Panc1 (cell line): ENCODE measurements at regions not wholly inside any gene's neighbourhood (a gene's known extent, or its start where the extent isn't known, plus 50 kb on each side); places are given as distances from the start of the nearest gene placed in this dataset.

ENCODE experiments used
- ATAC-seq: fragments of 200-7000 bp; cut with Tn5 transposase; 2 replicates; pipeline ENCODE4 v1.9.1; 2020; ENCODE audit warnings: mild to moderate bottlenecking, moderate library complexity
- BruUV-seq: library from RNA; stranded (reverse); fragments of 400-500 nt; replicated peaks from 2 replicates; lab custom pipeline; 2021; lab: Mats Ljungman, UMichigan
- CTCF ChIA-PET: fragments of 300-600 bp; sonication (Branson Sonifier 250); formaldehyde crosslinking; loops from one replicate; lab custom pipeline; 2022; ENCODE audit warnings: antibody characterized with exemption; lab: Charles Lee
- POLR2A ChIA-PET: fragments of 300-600 bp; sonication (Branson Sonifier 250); formaldehyde crosslinking; loops from one replicate; lab custom pipeline; 2022; ENCODE audit warnings: antibody characterized with exemption; lab: Charles Lee
- DNase-seq: peaks from one replicate; pipeline ENCODE4 v3.0.0-alpha.2; 2010; ENCODE audit warnings: low read depth, low spot score
- H3K27ac ChIP-seq: 2 replicates; pipeline ENCODE4 v1.5.1; 2011; ENCODE audit warnings: mild to moderate bottlenecking, low read length, inconsistent platforms
- H3K27me3 ChIP-seq: fragments of 200-500 bp; sonication (Bioruptor generic); 2 replicates; pipeline ENCODE4 v1.6.0; 2014; ENCODE audit warnings: low read length, inconsistent platforms; ENCODE audit not compliant: control insufficient read depth, insufficient read depth
- H3K36me3 ChIP-seq: fragments of 200-500 bp; sonication (Bioruptor generic); 2 replicates; pipeline ENCODE4 v1.5.1; 2014; ENCODE audit warnings: inconsistent platforms, mild to moderate bottlenecking, low read length, moderate library complexity; ENCODE audit not compliant: control insufficient read depth, insufficient read depth
- H3K4me1 ChIP-seq: 2 replicates; pipeline ENCODE4 v1.5.1; 2011; ENCODE audit warnings: inconsistent platforms, mild to moderate bottlenecking, low read length, moderate library complexity; ENCODE audit not compliant: control insufficient read depth, insufficient read depth
- H3K4me3 ChIP-seq, 2 experiments: 2 replicates each; pipeline ENCODE4 v1.5.1; 2011 to 2012; ENCODE audit warnings: low read depth in 2 of 2, low read length in 2 of 2, mild to moderate bottlenecking in 2 of 2, inconsistent platforms in 1 of 2, moderate library complexity in 1 of 2
- H3K9me3 ChIP-seq: fragments of 200-500 bp; sonication (Bioruptor generic); 2 replicates; pipeline ENCODE4 v1.5.1; 2014; ENCODE audit warnings: low read depth, mild to moderate bottlenecking, inconsistent platforms, low read length, moderate library complexity; ENCODE audit not compliant: control insufficient read depth, insufficient read depth
- CTCF ChIP-seq: fragments of 450-650 bp; IDR thresholded peaks from 2 replicates; pipeline ENCODE4 v1.5.1; 2017; ENCODE audit warnings: mild to moderate bottlenecking
- POLR2AphosphoS5 ChIP-seq: IDR thresholded peaks from 2 replicates; pipeline ENCODE4 v1.6.1; 2012; ENCODE audit warnings: mild to moderate bottlenecking, low read depth, low read length, moderate library complexity
- SIN3A ChIP-seq: IDR thresholded peaks from 2 replicates; pipeline ENCODE4 v1.6.1; 2012; ENCODE audit warnings: low read depth, mild to moderate bottlenecking, low read length, moderate library complexity, borderline replicate concordance; ENCODE audit not compliant: insufficient read depth
- TCF7L2 ChIP-seq: IDR thresholded peaks from 2 replicates; pipeline ENCODE4 v1.6.1; 2011; ENCODE audit warnings: mild to moderate bottlenecking, low read depth, low read length, inconsistent platforms
- in situ Hi-C: cut with HindIII; loops from 2 replicates; pipeline ENCODE4 v1.10.0; 2016; ENCODE audit warnings: low sequenced_read_pairs, low pct_unique_long_range_greater_than_20kb
- intact Hi-C: fragments of 100-400 bp; cut with micrococcal nuclease; formaldehyde crosslinking; loops from one replicate; pipeline ENCODE4 v1.10.0; 2022; ENCODE audit not compliant: unreplicated experiment
- TF ChIP-seq, protein P1 (sequence below), 2 experiments: IDR thresholded peaks; 2 replicates each; pipeline ENCODE4 v1.6.1; 2011 to 2012; ENCODE audit warnings: low read depth in 2 of 2, control low read depth in 1 of 2, low read length in 1 of 2, mild to moderate bottlenecking in 1 of 2, moderate library complexity in 1 of 2; ENCODE audit not compliant: insufficient read depth in 1 of 2

DNA sequence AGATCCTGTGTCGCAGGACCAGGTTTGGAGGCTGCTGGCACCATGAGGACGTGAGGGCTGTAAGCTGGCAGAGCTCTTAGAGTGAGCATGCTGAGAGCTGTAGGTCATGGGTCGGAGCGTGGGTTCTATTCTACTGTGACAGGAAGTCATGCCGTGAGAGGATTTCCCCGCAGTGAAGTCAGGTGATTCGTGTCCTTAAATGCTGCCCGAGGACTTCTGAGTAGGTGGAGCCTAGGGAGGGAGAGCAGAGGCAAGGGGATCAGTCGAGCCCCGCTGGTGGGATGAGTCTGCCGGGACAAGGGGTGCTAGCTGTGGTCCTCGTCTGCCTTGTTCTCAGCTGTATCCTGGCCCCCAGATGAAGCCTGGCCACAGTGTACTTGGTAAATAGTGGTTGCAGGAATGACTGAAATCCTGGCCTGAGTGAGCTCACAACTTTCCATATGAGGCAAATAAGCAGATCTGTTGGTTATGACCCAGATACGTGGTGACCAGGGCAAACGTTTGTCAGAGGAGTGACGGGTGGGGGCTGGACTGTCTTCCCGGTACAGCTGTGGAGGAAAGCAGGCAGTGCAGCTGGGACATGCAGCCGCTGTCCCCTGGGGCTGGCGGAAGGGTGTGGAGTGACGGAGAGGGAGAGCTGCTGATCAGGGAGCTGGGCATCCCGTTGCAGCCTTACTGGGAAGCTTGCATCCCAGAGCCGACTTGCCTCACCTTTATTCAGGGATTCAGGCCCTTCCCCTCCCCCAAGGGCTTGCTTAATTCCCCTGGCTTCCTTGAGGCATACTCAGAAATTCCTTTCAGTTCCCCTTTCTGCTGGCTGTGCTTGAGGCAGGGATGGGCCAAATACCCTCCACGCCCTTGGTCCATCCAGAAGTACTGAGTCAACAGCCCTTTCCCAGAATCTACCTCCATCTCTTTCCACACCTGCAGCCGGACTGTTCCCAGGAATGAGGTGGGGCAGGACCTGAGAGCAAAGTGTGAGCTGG lies 250.9 kb upstream of the RREB1 start:
- Histone ChIP-seq H3K4me1 (no peaks in the 10 kb centered on the region), H3K4me3 (no peak overlapping the region), H3K36me3 (no peaks in the 10 kb centered on the region), H3K9me3 (no peaks in the 10 kb centered on the region), H3K27ac (no peak overlapping the region), H3K27me3 (no peaks in the 10 kb centered on the region)
- no TSS peak for BruUV-seq
- no peak; the same call in 1 of the 2 replicates for ATAC-seq
- no peak for DNase-seq
- intact Hi-C loops (no loop called here), in situ Hi-C loops (no loop called here)
- ChIA-PET CTCF (no interaction called here), POLR2A (no interaction called here)
- TF ChIP-seq SIN3A (no peak), CTCF (no peak), TCF7L2 (no peak), POLR2AphosphoS5 (no peak)
- TF ChIP-seq, protein P1, sequence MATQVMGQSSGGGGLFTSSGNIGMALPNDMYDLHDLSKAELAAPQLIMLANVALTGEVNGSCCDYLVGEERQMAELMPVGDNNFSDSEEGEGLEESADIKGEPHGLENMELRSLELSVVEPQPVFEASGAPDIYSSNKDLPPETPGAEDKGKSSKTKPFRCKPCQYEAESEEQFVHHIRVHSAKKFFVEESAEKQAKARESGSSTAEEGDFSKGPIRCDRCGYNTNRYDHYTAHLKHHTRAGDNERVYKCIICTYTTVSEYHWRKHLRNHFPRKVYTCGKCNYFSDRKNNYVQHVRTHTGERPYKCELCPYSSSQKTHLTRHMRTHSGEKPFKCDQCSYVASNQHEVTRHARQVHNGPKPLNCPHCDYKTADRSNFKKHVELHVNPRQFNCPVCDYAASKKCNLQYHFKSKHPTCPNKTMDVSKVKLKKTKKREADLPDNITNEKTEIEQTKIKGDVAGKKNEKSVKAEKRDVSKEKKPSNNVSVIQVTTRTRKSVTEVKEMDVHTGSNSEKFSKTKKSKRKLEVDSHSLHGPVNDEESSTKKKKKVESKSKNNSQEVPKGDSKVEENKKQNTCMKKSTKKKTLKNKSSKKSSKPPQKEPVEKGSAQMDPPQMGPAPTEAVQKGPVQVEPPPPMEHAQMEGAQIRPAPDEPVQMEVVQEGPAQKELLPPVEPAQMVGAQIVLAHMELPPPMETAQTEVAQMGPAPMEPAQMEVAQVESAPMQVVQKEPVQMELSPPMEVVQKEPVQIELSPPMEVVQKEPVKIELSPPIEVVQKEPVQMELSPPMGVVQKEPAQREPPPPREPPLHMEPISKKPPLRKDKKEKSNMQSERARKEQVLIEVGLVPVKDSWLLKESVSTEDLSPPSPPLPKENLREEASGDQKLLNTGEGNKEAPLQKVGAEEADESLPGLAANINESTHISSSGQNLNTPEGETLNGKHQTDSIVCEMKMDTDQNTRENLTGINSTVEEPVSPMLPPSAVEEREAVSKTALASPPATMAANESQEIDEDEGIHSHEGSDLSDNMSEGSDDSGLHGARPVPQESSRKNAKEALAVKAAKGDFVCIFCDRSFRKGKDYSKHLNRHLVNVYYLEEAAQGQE (IDR thresholded peaks at IDR 0.05; ENCODE audit: insufficient read depth in 1 of 2, low read depth in 2 of 2, low read length in 1 of 2), result no peak

- no peaks in the 10 kb centered on the region for H3K27me3 ChIP-seq
- H3K27ac ChIP-seq, result no peak overlapping the region
- TF ChIP-seq CTCF (no peak), SIN3A (no peak), TCF7L2 (no peak), POLR2AphosphoS5 (no peak)
- TF ChIP-seq, protein P1 (IDR thresholded peaks at IDR 0.05; ENCODE audit: insufficient read depth in 1 of 2, low read depth in 2 of 2, low read length in 1 of 2), result no peak
- no peak overlapping the region for H3K4me3 ChIP-seq
- in situ Hi-C loops, result no loop called here
- no peaks in the 10 kb centered on the region for H3K9me3 ChIP-seq
- no peaks in the 10 kb centered on the region for H3K4me1 ChIP-seq
- POLR2A ChIA-PET, result no interaction called here
- CTCF ChIA-PET, result no interaction called here
- intact Hi-C loops, result no loop called here
- no peaks in the 10 kb centered on the region for H3K36me3 ChIP-seq
- no peak for ATAC-seq
- BruUV-seq, result no TSS peak
- no peak for DNase-seq
Measured at GRCh38 chr6:6857528-6857927, 250.2 kb upstream of the RREB1 start.
